Activated CD8-positive, alpha-beta T cell treated with anti-CD3 and anti-CD28 coated beads for 36 hours (primary cell): ENCODE measurements at regions not wholly inside any gene's neighbourhood (a gene's known extent, or its start where the extent isn't known, plus 50 kb on each side); places are given as distances from the start of the nearest gene placed in this dataset.

Source experiments
- ATAC-seq: fragments of 200-7000 bp; cut with Tn5 transposase; one replicate; pipeline ENCODE4 v1.10.0; 2021; ENCODE audit warnings: mild to moderate bottlenecking, moderate library complexity
- CTCF ChIA-PET: fragments of 350-600 bp; sonication (Branson Sonifier 250); formaldehyde crosslinking; loops from one replicate; lab custom pipeline; 2021; ENCODE audit warnings: antibody characterized with exemption; lab: Charles Lee
- POLR2A ChIA-PET: fragments of 350-600 bp; sonication (Branson Sonifier 250); formaldehyde crosslinking; loops from one replicate; lab custom pipeline; 2021; ENCODE audit warnings: antibody characterized with exemption; lab: Charles Lee
- DNase-seq: peaks from one replicate; pipeline ENCODE4 v3.0.0-alpha.2; 2020
- H3K27ac Mint-ChIP-seq: one replicate; pipeline ENCODE4 v1.8.0; 2021; ENCODE audit warnings: mild to moderate bottlenecking, mixed read lengths
- H3K27me3 Mint-ChIP-seq: one replicate; pipeline ENCODE4 v1.8.0; 2021; ENCODE audit warnings: mixed read lengths
- H3K36me3 Mint-ChIP-seq: one replicate; pipeline ENCODE4 v1.8.0; 2021; ENCODE audit warnings: low read depth, mixed read lengths
- H3K4me1 Mint-ChIP-seq: one replicate; pipeline ENCODE4 v1.8.0; 2021; ENCODE audit warnings: low read depth, mixed read lengths
- H3K4me3 Mint-ChIP-seq: one replicate; pipeline ENCODE4 v1.8.0; 2021; ENCODE audit warnings: mild to moderate bottlenecking, moderate library complexity, mixed read lengths
- H3K9me3 Mint-ChIP-seq: one replicate; pipeline ENCODE4 v1.8.0; 2021; ENCODE audit warnings: mixed read lengths
- intact Hi-C: fragments of 100-400 bp; cut with micrococcal nuclease; formaldehyde crosslinking; loops from one replicate; pipeline ENCODE4 v1.10.0; 2022
- TF ChIP-seq, protein P1 (sequence below): fragments of 200-600 bp; IDR thresholded peaks from one replicate; pipeline ENCODE4 v1.8.0; 2022; ENCODE audit warnings: antibody characterized with exemption, mild to moderate bottlenecking

DNA sequence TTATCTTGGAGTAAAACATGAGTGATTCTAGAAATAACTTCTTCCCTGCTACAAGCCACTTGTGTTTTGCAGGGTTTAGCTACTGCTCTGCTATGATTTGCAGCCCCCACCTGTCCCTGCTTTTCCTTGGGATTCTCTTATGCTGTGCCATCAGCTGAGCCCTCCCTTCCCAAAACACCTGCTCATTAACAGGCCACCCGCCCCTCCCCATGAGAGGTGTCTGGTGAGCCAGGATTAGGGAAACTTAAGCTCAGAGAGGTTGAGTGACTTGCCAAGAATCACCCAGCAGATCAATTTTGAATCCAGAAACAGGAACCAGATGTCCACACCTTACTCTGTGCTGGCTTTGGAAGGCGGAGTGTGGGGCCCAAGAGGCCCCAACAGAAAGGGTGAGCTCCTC, 111.7 kb upstream of the CXCL14 start:
- no peak for DNase-seq
- TF ChIP-seq, protein P1, sequence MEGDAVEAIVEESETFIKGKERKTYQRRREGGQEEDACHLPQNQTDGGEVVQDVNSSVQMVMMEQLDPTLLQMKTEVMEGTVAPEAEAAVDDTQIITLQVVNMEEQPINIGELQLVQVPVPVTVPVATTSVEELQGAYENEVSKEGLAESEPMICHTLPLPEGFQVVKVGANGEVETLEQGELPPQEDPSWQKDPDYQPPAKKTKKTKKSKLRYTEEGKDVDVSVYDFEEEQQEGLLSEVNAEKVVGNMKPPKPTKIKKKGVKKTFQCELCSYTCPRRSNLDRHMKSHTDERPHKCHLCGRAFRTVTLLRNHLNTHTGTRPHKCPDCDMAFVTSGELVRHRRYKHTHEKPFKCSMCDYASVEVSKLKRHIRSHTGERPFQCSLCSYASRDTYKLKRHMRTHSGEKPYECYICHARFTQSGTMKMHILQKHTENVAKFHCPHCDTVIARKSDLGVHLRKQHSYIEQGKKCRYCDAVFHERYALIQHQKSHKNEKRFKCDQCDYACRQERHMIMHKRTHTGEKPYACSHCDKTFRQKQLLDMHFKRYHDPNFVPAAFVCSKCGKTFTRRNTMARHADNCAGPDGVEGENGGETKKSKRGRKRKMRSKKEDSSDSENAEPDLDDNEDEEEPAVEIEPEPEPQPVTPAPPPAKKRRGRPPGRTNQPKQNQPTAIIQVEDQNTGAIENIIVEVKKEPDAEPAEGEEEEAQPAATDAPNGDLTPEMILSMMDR, result no peak
- ATAC-seq, result no peak
- Mint-ChIP-seq H3K4me1 (no peaks in the 10 kb centered on the region), H3K4me3 (no peak overlapping the region), H3K36me3 (no peaks in the 10 kb centered on the region), H3K27ac (no peak overlapping the region), H3K9me3 (no peaks in the 10 kb centered on the region), H3K27me3 (peaks cover 15% of the 10 kb centered on the region)
- CTCF ChIA-PET, result no interaction called here
- intact Hi-C loops, result no loop called here
- POLR2A ChIA-PET, result no interaction called here

DNA sequence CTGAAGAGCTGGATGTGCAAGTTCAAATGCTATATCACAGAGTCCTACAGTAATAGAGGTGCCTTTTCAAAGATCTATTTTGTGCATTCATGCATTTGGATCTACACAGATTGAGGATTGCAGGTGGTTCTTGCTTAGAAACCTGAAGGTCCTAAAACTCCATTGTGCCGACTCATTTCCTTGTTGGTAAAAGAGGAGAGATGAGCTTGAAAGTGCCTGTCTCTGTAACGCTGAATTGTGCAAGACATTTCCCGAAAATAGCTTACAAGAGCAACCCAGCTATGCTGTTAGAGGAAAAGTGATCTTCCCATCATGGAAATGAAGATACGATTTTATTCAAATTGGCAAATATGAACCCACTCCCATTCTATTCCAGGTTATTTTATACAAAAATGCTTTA, 110.7 kb upstream of the CXCL14 start:
- TF ChIP-seq, protein P1, result no peak
- H3K4me3 Mint-ChIP-seq, result no peak overlapping the region
- no peak for ATAC-seq
- CTCF ChIA-PET, result no interaction called here
- POLR2A ChIA-PET, result no interaction called here
- H3K4me1 Mint-ChIP-seq, result no peaks in the 10 kb centered on the region
- no peaks in the 10 kb centered on the region for H3K36me3 Mint-ChIP-seq
- peaks cover 13% of the 10 kb centered on the region for H3K27me3 Mint-ChIP-seq
- no peak overlapping the region for H3K27ac Mint-ChIP-seq
- H3K9me3 Mint-ChIP-seq, result no peaks in the 10 kb centered on the region
- intact Hi-C loops, result no loop called here
- no peak for DNase-seq

DNA sequence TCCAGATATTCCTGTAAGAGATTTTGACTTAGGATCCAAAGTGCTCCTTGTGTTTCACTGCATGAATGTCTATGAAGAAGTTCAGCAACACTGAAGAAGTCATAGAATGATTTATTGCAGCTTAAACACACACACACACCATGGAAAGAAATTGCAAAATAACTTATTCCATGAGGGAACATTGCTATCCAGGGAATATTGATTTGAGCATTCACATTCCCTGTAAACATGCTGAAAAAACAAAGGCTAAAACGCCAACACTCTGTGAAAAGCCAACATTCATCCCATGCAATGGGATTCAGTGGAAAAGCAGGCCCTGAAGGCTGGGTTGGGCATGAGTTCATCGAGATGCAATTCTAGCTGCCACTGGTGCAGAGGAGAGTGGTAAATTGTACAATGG, 109.6 kb upstream of the CXCL14 start:
- Mint-ChIP-seq H3K9me3 (no peaks in the 10 kb centered on the region), H3K27ac (no peak overlapping the region), H3K4me3 (no peak overlapping the region), H3K4me1 (no peaks in the 10 kb centered on the region), H3K36me3 (no peaks in the 10 kb centered on the region), H3K27me3 (peaks cover 13% of the 10 kb centered on the region)
- TF ChIP-seq, protein P1, result no peak
- CTCF ChIA-PET, result no interaction called here
- ATAC-seq, result no peak
- intact Hi-C loops, result no loop called here
- POLR2A ChIA-PET, result no interaction called here
- no peak for DNase-seq

DNA sequence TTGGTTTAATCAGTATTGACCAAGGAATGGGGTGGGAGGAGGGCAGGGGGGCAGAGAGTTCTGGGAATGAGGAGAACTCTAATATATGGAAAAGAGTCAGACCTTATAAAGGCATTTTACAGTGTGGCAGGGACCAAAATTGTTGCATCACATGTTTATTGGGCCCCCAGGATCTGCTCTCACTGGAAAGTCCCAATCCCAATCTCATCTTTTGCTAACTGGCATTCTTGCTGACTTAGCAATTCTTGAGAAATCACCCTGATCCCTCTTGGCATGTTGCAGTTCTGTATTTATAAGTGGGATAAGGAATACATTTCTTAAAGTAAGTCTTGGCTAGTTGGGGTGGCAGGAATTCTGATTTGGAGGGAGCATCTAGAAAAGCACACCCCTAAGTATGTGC, 104.4 kb upstream of the CXCL14 start:
- ChIA-PET POLR2A (no interaction called here), CTCF (no interaction called here)
- peaks cover 14% of the 10 kb centered on the region for H3K9me3 Mint-ChIP-seq
- H3K4me1 Mint-ChIP-seq, result no peaks in the 10 kb centered on the region
- H3K27me3 Mint-ChIP-seq, result peaks cover 4% of the 10 kb centered on the region
- intact Hi-C loops, result no loop called here
- no peak overlapping the region for H3K27ac Mint-ChIP-seq
- TF ChIP-seq, protein P1, result no peak
- H3K4me3 Mint-ChIP-seq, result no peak overlapping the region
- no peaks in the 10 kb centered on the region for H3K36me3 Mint-ChIP-seq
- no peak for ATAC-seq
- DNase-seq, result no peak

DNA sequence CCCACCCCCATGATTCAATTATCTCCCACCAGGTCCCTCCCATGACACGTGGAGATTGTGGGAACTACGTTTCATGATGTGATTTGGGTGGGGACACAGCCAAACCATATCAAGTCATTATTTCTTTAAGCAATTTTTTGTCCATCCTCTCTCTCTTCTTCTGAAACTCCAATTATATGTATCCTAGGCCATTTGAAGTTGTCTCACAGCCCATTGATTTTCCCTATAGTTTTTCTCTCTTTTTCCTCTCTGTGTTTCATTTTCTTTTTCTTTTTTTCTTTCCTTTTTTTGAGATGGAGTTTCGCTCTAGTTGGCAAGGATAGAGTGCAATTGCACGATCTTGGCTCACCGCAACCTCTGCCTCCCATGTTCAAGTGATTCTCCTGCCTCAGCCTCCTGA, 101.9 kb upstream of the CXCL14 start:
- H3K4me1 Mint-ChIP-seq, result no peaks in the 10 kb centered on the region
- H3K4me3 Mint-ChIP-seq, result no peak overlapping the region
- ATAC-seq (no peak), DNase-seq (no peak)
- intact Hi-C loops, result no loop called here
- TF ChIP-seq, protein P1, result no peak
- peaks cover 2% of the 10 kb centered on the region for H3K27me3 Mint-ChIP-seq
- POLR2A ChIA-PET, result no interaction called here
- no peaks in the 10 kb centered on the region for H3K36me3 Mint-ChIP-seq
- CTCF ChIA-PET, result no interaction called here
- peaks cover 26% of the 10 kb centered on the region for H3K9me3 Mint-ChIP-seq
- no peak overlapping the region for H3K27ac Mint-ChIP-seq
